Neutrophil (primary cell): ENCODE measurements at regions not wholly inside any gene's neighbourhood (a gene's known extent, or its start where the extent isn't known, plus 50 kb on each side); places are given as distances from the start of the nearest gene placed in this dataset.
"Not testable (repeated sequence)": the region's sequence is repeated elsewhere in the genome, so short reads cannot be mapped to it uniquely, and the experiment has no call there.

Experiments
- H3K27ac ChIP-seq: fragments of 200-600 bp; sonication (generic); 2 replicates; pipeline ENCODE4 v1.5.1; 2016; ENCODE audit warnings: mild to moderate bottlenecking, moderate library complexity
- H3K27me3 ChIP-seq: fragments of 200-600 bp; sonication (generic); 2 replicates; pipeline ENCODE4 v1.6.0; 2016; ENCODE audit warnings: mild to moderate bottlenecking
- H3K36me3 ChIP-seq: fragments of 200-600 bp; sonication (generic); 2 replicates; pipeline ENCODE4 v1.5.1; 2017
- H3K4me1 ChIP-seq, 2 experiments: fragments of 200-600 bp in 1 of 2; sonication (generic) in 1 of 2; 1 replicate in 1 of 2; 2 replicates in 1 of 2; pipeline versions ENCODE4 v1.5.1 to v1.6.1; 2013 to 2016; ENCODE audit warnings: low read depth in 1 of 2, low read length in 1 of 2, mild to moderate bottlenecking in 1 of 2, moderate library complexity in 1 of 2; ENCODE audit not compliant: control insufficient read depth in 1 of 2, insufficient read depth in 1 of 2
- H3K4me3 ChIP-seq, 2 experiments: fragments of 200-600 bp in 1 of 2; sonication (generic) in 1 of 2; 1 replicate in 1 of 2; 2 replicates in 1 of 2; pipeline ENCODE4 v1.5.1; 2013 to 2016; ENCODE audit warnings: low read depth in 1 of 2, low read length in 1 of 2, mild to moderate bottlenecking in 1 of 2, moderate library complexity in 1 of 2
- H3K9me3 ChIP-seq: fragments of 200-600 bp; sonication (generic); 2 replicates; pipeline ENCODE4 v1.5.1; 2016
- CTCF ChIP-seq: fragments of 200-600 bp; sonication (generic); IDR thresholded peaks from 2 replicates; pipeline ENCODE4 v1.5.1; 2016; ENCODE audit warnings: antibody characterized with exemption

- no peaks in the 10 kb centered on the region for H3K27me3 ChIP-seq
- H3K9me3 ChIP-seq = no peaks in the 10 kb centered on the region
- H3K4me1 ChIP-seq = no peaks in the 10 kb centered on the region
- H3K27ac ChIP-seq = no peak overlapping the region
- H3K36me3 ChIP-seq = no peaks in the 10 kb centered on the region
- H3K4me3 ChIP-seq = no peak overlapping the region
- no peak for TF ChIP-seq CTCF
Measured at GRCh38 chr4:19158107-19158809, 1093.4 kb upstream of the SLIT2 start.

GRCh38 chr4:19156786-19157185 lies 1094.9 kb upstream of the SLIT2 start:
- Histone ChIP-seq H3K4me1 (no peaks in the 10 kb centered on the region), H3K9me3 (no peaks in the 10 kb centered on the region), H3K36me3 (no peaks in the 10 kb centered on the region), H3K4me3 (no peak overlapping the region), H3K27me3 (no peaks in the 10 kb centered on the region), H3K27ac (no peak overlapping the region)
- TF ChIP-seq CTCF = no peak

GRCh38 chr4:19155568-19155967 lies 1096.1 kb upstream of the SLIT2 start:
- no peaks in the 10 kb centered on the region for H3K4me1 ChIP-seq
- H3K4me3 ChIP-seq = no peak overlapping the region
- H3K27me3 ChIP-seq = no peaks in the 10 kb centered on the region
- no peak for TF ChIP-seq CTCF
- no peaks in the 10 kb centered on the region for H3K9me3 ChIP-seq
- no peaks in the 10 kb centered on the region for H3K36me3 ChIP-seq
- no peak overlapping the region for H3K27ac ChIP-seq

- H3K27ac ChIP-seq, H3K27me3 ChIP-seq, H3K36me3 ChIP-seq, H3K9me3 ChIP-seq, H3K4me3 ChIP-seq, H3K4me1 ChIP-seq: not testable (repeated sequence)
Measured at GRCh38 chr4:19154267-19154666, 1097.4 kb upstream of the SLIT2 start.

- TF ChIP-seq CTCF = no peak
- Histone ChIP-seq H3K4me3 (no peak overlapping the region), H3K27ac (no peak overlapping the region), H3K27me3 (no peaks in the 10 kb centered on the region), H3K4me1 (no peaks in the 10 kb centered on the region), H3K9me3 (no peaks in the 10 kb centered on the region), H3K36me3 (no peaks in the 10 kb centered on the region)
Measured at GRCh38 chr4:19152264-19152663, 1099.4 kb upstream of the SLIT2 start.

GRCh38 chr4:19151684-19152083 lies 1100.0 kb upstream of the SLIT2 start:
- Histone ChIP-seq H3K9me3 (no peaks in the 10 kb centered on the region), H3K36me3 (no peaks in the 10 kb centered on the region), H3K27ac (no peak overlapping the region), H3K4me3 (no peak overlapping the region), H3K4me1 (no peaks in the 10 kb centered on the region), H3K27me3 (no peaks in the 10 kb centered on the region)
- TF ChIP-seq CTCF = no peak
